ENCODE measurements at regions not wholly inside any gene's neighbourhood (a gene's known extent, or its start where the extent isn't known, plus 50 kb on each side); places are given as distances from the start of the nearest gene placed in this dataset.

GRCh38 chr9:82124090-82124489 is 135.5 kb downstream of the SPATA31D1 start:
- TF ChIP-seq POLR2AphosphoS5 (IDR thresholded peaks at IDR 0.05), result no peak
- no peak for TF ChIP-seq CTCF (IDR thresholded peaks at IDR 0.05)
- TF ChIP-seq POLR2A (IDR thresholded peaks at IDR 0.05), result no peak
- TF ChIP-seq EP300 (IDR thresholded peaks at IDR 0.05; ENCODE audit: low read depth), result no peak

All from transverse colon (tissue), 4 donors.